ENCODE measurements at regions not wholly inside any gene's neighbourhood (a gene's known extent, or its start where the extent isn't known, plus 50 kb on each side); places are given as distances from the start of the nearest gene placed in this dataset.

GRCh38 chr22:48333816-48334735 lies 1493.6 kb downstream of the BRD1 start:
- no peak for DNase-seq (ENCODE audit: low read depth in 1 of 2, low spot score in 1 of 2)
- no peak overlapping the region for H3K27ac ChIP-seq (replicated peaks)
- no peak overlapping the region for H3K4me3 ChIP-seq (replicated peaks; ENCODE audit: insufficient read depth, low read length)
- TF ChIP-seq GABPA (IDR thresholded peaks at IDR 0.05; ENCODE audit: low read depth) (no peak), REST (IDR thresholded peaks at IDR 0.05; ENCODE audit: insufficient replicate concordance, low read depth) (no peak), POLR2AphosphoS5 (IDR thresholded peaks at IDR 0.05; ENCODE audit: low read depth) (no peak), SPI1 (IDR thresholded peaks at IDR 0.05; ENCODE audit: borderline replicate concordance, low read depth) (no peak), CTCF (IDR thresholded peaks at IDR 0.05; ENCODE audit: insufficient read depth, low read length) (no peak)
- H3K27me3 ChIP-seq (ENCODE audit: insufficient read depth, poor library complexity, severe bottlenecking): no peaks in the 10 kb centered on the region

GRCh38 chr22:48333323-48333763 lies 1494.3 kb downstream of the BRD1 start:
- no peak for DNase-seq (ENCODE audit: low read depth in 1 of 2, low spot score in 1 of 2)
- TF ChIP-seq REST (IDR thresholded peaks at IDR 0.05; ENCODE audit: insufficient replicate concordance, low read depth) (no peak), POLR2AphosphoS5 (IDR thresholded peaks at IDR 0.05; ENCODE audit: low read depth) (no peak), CTCF (IDR thresholded peaks at IDR 0.05; ENCODE audit: insufficient read depth, low read length) (no peak), SPI1 (IDR thresholded peaks at IDR 0.05; ENCODE audit: borderline replicate concordance, low read depth) (no peak), GABPA (IDR thresholded peaks at IDR 0.05; ENCODE audit: low read depth) (no peak)
- no peak overlapping the region for H3K4me3 ChIP-seq (replicated peaks; ENCODE audit: insufficient read depth, low read length)

GRCh38 chr22:48332438-48333322 lies 1495.0 kb downstream of the BRD1 start:
- no peak for DNase-seq (ENCODE audit: low read depth in 1 of 2, low spot score in 1 of 2)
- H3K27me3 ChIP-seq (ENCODE audit: insufficient read depth, poor library complexity, severe bottlenecking): no peaks in the 10 kb centered on the region
- H3K27ac ChIP-seq (replicated peaks): no peak overlapping the region
- no peak overlapping the region for H3K4me3 ChIP-seq (replicated peaks; ENCODE audit: insufficient read depth, low read length)
- TF ChIP-seq GABPA (IDR thresholded peaks at IDR 0.05; ENCODE audit: low read depth): no peak
- TF ChIP-seq REST (IDR thresholded peaks at IDR 0.05; ENCODE audit: insufficient replicate concordance, low read depth): no peak
- no peak for TF ChIP-seq SPI1 (IDR thresholded peaks at IDR 0.05; ENCODE audit: borderline replicate concordance, low read depth)
- TF ChIP-seq CTCF (IDR thresholded peaks at IDR 0.05; ENCODE audit: insufficient read depth, low read length): no peak
- no peak for TF ChIP-seq POLR2AphosphoS5 (IDR thresholded peaks at IDR 0.05; ENCODE audit: low read depth)

More at GRCh38 chr22:48333323-48333763, 1494.3 kb downstream of the BRD1 start:
- H3K27ac ChIP-seq (replicated peaks): no peak overlapping the region
- H3K27me3 ChIP-seq (ENCODE audit: insufficient read depth, poor library complexity, severe bottlenecking): no peaks in the 10 kb centered on the region

Measured in HL-60 (cell line).